ENCODE measurements at regions not wholly inside any gene's neighbourhood (a gene's known extent, or its start where the extent isn't known, plus 50 kb on each side); places are given as distances from the start of the nearest gene placed in this dataset.
"Not testable (repeated sequence)": the region's sequence is repeated elsewhere in the genome, so short reads cannot be mapped to it uniquely, and the experiment has no call there.

- Histone ChIP-seq H3K79me2 (ENCODE audit: low read length) (no peaks in the 10 kb centered on the region), H3K27me3 (ENCODE audit: low read length) (no peaks in the 10 kb centered on the region), H3K9ac (ENCODE audit: low read length) (no peak overlapping the region), H3K36me3 (ENCODE audit: insufficient read depth, low read length) (no peaks in the 10 kb centered on the region), H4K20me1 (ENCODE audit: insufficient read depth, low read depth, low read length) (no peaks in the 10 kb centered on the region), H3K27ac (ENCODE audit: low read length) (no peak overlapping the region), H3K4me2 (ENCODE audit: low read depth, low read length, poor library complexity, severe bottlenecking) (no peak overlapping the region), H3K4me1 (ENCODE audit: low read length) (no peaks in the 10 kb centered on the region), H3K4me3 (ENCODE audit: low read length) (no peak overlapping the region), H3K9me2 (replicated peaks; ENCODE audit: insufficient read depth, low read length) (no peaks in the 10 kb centered on the region), H2AFZ (ENCODE audit: low read length) (no peak overlapping the region), H3K9me3 (ENCODE audit: low read length) (no peaks in the 10 kb centered on the region)
- no peak for DNase-seq
These were observed 226.6 kb downstream of the PTGER3 start for GRCh38 chr1:70820995-70821394.

GRCh38 chr1:70826428-70826827 lies 221.2 kb downstream of the PTGER3 start:
- no peak overlapping the region for H3K4me3 ChIP-seq (ENCODE audit: low read length)
- H2AFZ ChIP-seq (ENCODE audit: low read length) = no peak overlapping the region
- H4K20me1 ChIP-seq (ENCODE audit: insufficient read depth, low read depth, low read length) = no peaks in the 10 kb centered on the region
- no peaks in the 10 kb centered on the region for H3K9me3 ChIP-seq (ENCODE audit: low read length)
- no peak for DNase-seq
- H3K4me2 ChIP-seq (ENCODE audit: low read depth, low read length, poor library complexity, severe bottlenecking) = no peak overlapping the region
- no peak overlapping the region for H3K9ac ChIP-seq (ENCODE audit: low read length)
- H3K27me3 ChIP-seq (ENCODE audit: low read length) = no peaks in the 10 kb centered on the region
- H3K4me1 ChIP-seq (ENCODE audit: low read length) = no peaks in the 10 kb centered on the region
- H3K9me2 ChIP-seq (replicated peaks; ENCODE audit: insufficient read depth, low read length) = no peaks in the 10 kb centered on the region
- no peak overlapping the region for H3K27ac ChIP-seq (ENCODE audit: low read length)
- no peaks in the 10 kb centered on the region for H3K79me2 ChIP-seq (ENCODE audit: low read length)
- H3K36me3 ChIP-seq (ENCODE audit: insufficient read depth, low read length) = no peaks in the 10 kb centered on the region

DNA sequence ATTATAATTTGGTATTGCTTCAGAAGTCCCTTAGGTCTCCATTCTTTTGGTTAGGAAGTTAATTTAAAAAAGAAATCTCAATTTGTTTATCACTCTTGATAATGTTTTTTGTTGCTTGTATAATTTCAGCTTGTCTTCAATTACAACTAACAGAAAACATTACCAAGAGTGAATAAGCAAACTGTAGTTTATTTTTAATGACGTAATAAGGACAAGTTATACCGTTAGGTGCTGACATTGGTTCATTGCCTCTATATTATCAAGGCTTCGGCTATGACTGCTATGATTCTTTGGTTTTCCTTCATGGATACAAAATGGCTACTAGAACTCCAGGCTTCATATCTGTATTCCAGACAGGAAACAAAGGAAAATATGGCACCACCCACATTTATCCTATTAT lies 220.6 kb downstream of the PTGER3 start:
- H3K36me3 ChIP-seq (ENCODE audit: insufficient read depth, low read length) = no peaks in the 10 kb centered on the region
- H3K4me3 ChIP-seq (ENCODE audit: low read length) = no peak overlapping the region
- H3K27ac ChIP-seq (ENCODE audit: low read length) = no peak overlapping the region
- no peak overlapping the region for H3K4me2 ChIP-seq (ENCODE audit: low read depth, low read length, poor library complexity, severe bottlenecking)
- no peaks in the 10 kb centered on the region for H3K9me2 ChIP-seq (replicated peaks; ENCODE audit: insufficient read depth, low read length)
- DNase-seq = no peak
- no peaks in the 10 kb centered on the region for H3K79me2 ChIP-seq (ENCODE audit: low read length)
- H2AFZ ChIP-seq (ENCODE audit: low read length) = no peak overlapping the region
- no peaks in the 10 kb centered on the region for H3K27me3 ChIP-seq (ENCODE audit: low read length)
- no peaks in the 10 kb centered on the region for H4K20me1 ChIP-seq (ENCODE audit: insufficient read depth, low read depth, low read length)
- no peaks in the 10 kb centered on the region for H3K9me3 ChIP-seq (ENCODE audit: low read length)
- H3K4me1 ChIP-seq (ENCODE audit: low read length) = no peaks in the 10 kb centered on the region
- H3K9ac ChIP-seq (ENCODE audit: low read length) = no peak overlapping the region

GRCh38 chr1:70828177-70828576 lies 219.4 kb downstream of the PTGER3 start:
- Histone ChIP-seq H3K27ac (ENCODE audit: low read length) (no peak overlapping the region), H4K20me1 (ENCODE audit: insufficient read depth, low read depth, low read length) (no peaks in the 10 kb centered on the region), H2AFZ (ENCODE audit: low read length) (no peak overlapping the region), H3K36me3 (ENCODE audit: insufficient read depth, low read length) (no peaks in the 10 kb centered on the region), H3K9ac (ENCODE audit: low read length) (no peak overlapping the region), H3K4me1 (ENCODE audit: low read length) (no peaks in the 10 kb centered on the region), H3K4me3 (ENCODE audit: low read length) (no peak overlapping the region), H3K9me3 (ENCODE audit: low read length) (no peaks in the 10 kb centered on the region), H3K79me2 (ENCODE audit: low read length) (no peaks in the 10 kb centered on the region), H3K27me3 (ENCODE audit: low read length) (no peaks in the 10 kb centered on the region), H3K9me2 (replicated peaks; ENCODE audit: insufficient read depth, low read length) (no peaks in the 10 kb centered on the region), H3K4me2 (ENCODE audit: low read depth, low read length, poor library complexity, severe bottlenecking) (no peak overlapping the region)
- no peak for DNase-seq

- not testable (repeated sequence) for DNase-seq; H3K9me3 ChIP-seq (ENCODE audit: low read length); H3K36me3 ChIP-seq (ENCODE audit: insufficient read depth, low read length); H3K4me2 ChIP-seq (ENCODE audit: low read depth, low read length, poor library complexity, severe bottlenecking); H3K27me3 ChIP-seq (ENCODE audit: low read length); H3K27ac ChIP-seq (ENCODE audit: low read length); H4K20me1 ChIP-seq (ENCODE audit: insufficient read depth, low read depth, low read length); H3K9me2 ChIP-seq (replicated peaks; ENCODE audit: insufficient read depth, low read length); H3K9ac ChIP-seq (ENCODE audit: low read length); H3K4me3 ChIP-seq (ENCODE audit: low read length); H3K79me2 ChIP-seq (ENCODE audit: low read length); H3K4me1 ChIP-seq (ENCODE audit: low read length); H2AFZ ChIP-seq (ENCODE audit: low read length)
These were observed 213.3 kb downstream of the PTGER3 start for GRCh38 chr1:70834365-70834764.

DNA sequence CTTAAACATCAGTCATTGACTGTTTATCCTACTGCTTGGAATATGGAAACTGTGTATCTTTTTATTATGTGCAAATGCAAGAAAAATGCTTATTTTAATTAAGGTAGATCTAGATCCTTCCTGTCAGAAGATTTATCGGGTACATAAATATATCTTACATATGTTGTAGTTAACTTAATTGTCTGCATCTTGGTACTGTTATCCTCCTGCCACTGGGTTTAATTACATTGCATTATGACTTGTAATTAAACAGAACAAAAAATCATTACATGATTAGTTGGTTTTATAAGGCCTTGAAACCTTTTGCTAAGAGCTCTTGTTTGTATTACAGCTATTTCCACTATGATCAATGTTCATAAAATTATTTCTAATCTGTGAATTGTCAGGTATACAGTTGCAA lies 211.2 kb downstream of the PTGER3 start:
- H2AFZ ChIP-seq (ENCODE audit: low read length) = no peak overlapping the region
- no peaks in the 10 kb centered on the region for H3K4me1 ChIP-seq (ENCODE audit: low read length)
- no peaks in the 10 kb centered on the region for H3K9me3 ChIP-seq (ENCODE audit: low read length)
- H3K36me3 ChIP-seq (ENCODE audit: insufficient read depth, low read length) = no peaks in the 10 kb centered on the region
- no peak overlapping the region for H3K27ac ChIP-seq (ENCODE audit: low read length)
- no peaks in the 10 kb centered on the region for H3K79me2 ChIP-seq (ENCODE audit: low read length)
- no peaks in the 10 kb centered on the region for H3K9me2 ChIP-seq (replicated peaks; ENCODE audit: insufficient read depth, low read length)
- no peak for DNase-seq
- H3K4me3 ChIP-seq (ENCODE audit: low read length) = no peak overlapping the region
- no peaks in the 10 kb centered on the region for H3K27me3 ChIP-seq (ENCODE audit: low read length)
- H3K9ac ChIP-seq (ENCODE audit: low read length) = no peak overlapping the region
- no peak overlapping the region for H3K4me2 ChIP-seq (ENCODE audit: low read depth, low read length, poor library complexity, severe bottlenecking)
- no peaks in the 10 kb centered on the region for H4K20me1 ChIP-seq (ENCODE audit: insufficient read depth, low read depth, low read length)

GRCh38 chr1:70840260-70840953 lies 207.2 kb downstream of the PTGER3 start:
- DNase-seq = no peak
- Histone ChIP-seq H2AFZ (ENCODE audit: low read length) (no peak overlapping the region), H3K79me2 (ENCODE audit: low read length) (no peaks in the 10 kb centered on the region), H3K27ac (ENCODE audit: low read length) (no peak overlapping the region), H3K36me3 (ENCODE audit: insufficient read depth, low read length) (no peaks in the 10 kb centered on the region), H4K20me1 (ENCODE audit: insufficient read depth, low read depth, low read length) (no peaks in the 10 kb centered on the region), H3K4me1 (ENCODE audit: low read length) (no peaks in the 10 kb centered on the region), H3K9ac (ENCODE audit: low read length) (no peak overlapping the region), H3K4me2 (ENCODE audit: low read depth, low read length, poor library complexity, severe bottlenecking) (no peak overlapping the region), H3K4me3 (ENCODE audit: low read length) (no peak overlapping the region), H3K9me3 (ENCODE audit: low read length) (no peaks in the 10 kb centered on the region), H3K27me3 (ENCODE audit: low read length) (no peaks in the 10 kb centered on the region), H3K9me2 (replicated peaks; ENCODE audit: insufficient read depth, low read length) (no peaks in the 10 kb centered on the region)

- Histone ChIP-seq H3K9me3 (ENCODE audit: low read length) (no peaks in the 10 kb centered on the region), H3K4me2 (ENCODE audit: low read depth, low read length, poor library complexity, severe bottlenecking) (no peak overlapping the region)
These were observed 205.1 kb downstream of the PTGER3 start for GRCh38 chr1:70842562-70842961.

DNA sequence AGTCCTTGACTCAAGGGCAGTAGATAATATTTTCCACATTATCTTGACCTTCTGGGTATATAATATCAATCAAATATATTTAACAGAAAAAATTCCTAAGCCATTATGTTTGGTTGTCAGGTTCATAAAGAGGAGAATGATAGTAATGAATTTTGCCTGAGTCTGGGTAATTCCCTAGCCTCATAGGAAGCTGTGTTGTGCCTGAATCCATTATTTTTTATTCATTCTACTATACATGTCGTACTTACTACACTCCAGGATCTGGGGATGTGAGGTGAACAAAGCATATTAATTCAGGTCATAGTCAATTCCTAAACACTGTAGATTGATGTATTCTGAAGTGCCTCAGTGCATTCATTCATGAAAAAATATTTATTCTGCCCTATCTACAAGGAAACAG lies 204.2 kb downstream of the PTGER3 start:
- H3K4me1 ChIP-seq (ENCODE audit: low read length) = no peaks in the 10 kb centered on the region
- no peaks in the 10 kb centered on the region for H3K9me3 ChIP-seq (ENCODE audit: low read length)
- no peaks in the 10 kb centered on the region for H3K27me3 ChIP-seq (ENCODE audit: low read length)
- H3K9ac ChIP-seq (ENCODE audit: low read length) = no peak overlapping the region
- H3K79me2 ChIP-seq (ENCODE audit: low read length) = no peaks in the 10 kb centered on the region
- DNase-seq = no peak
- H3K9me2 ChIP-seq (replicated peaks; ENCODE audit: insufficient read depth, low read length) = no peaks in the 10 kb centered on the region
- H3K4me3 ChIP-seq (ENCODE audit: low read length) = no peak overlapping the region
- no peaks in the 10 kb centered on the region for H3K36me3 ChIP-seq (ENCODE audit: insufficient read depth, low read length)
- H4K20me1 ChIP-seq (ENCODE audit: insufficient read depth, low read depth, low read length) = no peaks in the 10 kb centered on the region
- H3K27ac ChIP-seq (ENCODE audit: low read length) = no peak overlapping the region
- H2AFZ ChIP-seq (ENCODE audit: low read length) = no peak overlapping the region
- no peak overlapping the region for H3K4me2 ChIP-seq (ENCODE audit: low read depth, low read length, poor library complexity, severe bottlenecking)

More at GRCh38 chr1:70842562-70842961, 205.1 kb downstream of the PTGER3 start:
- Histone ChIP-seq H3K79me2 (ENCODE audit: low read length) (no peaks in the 10 kb centered on the region), H3K4me3 (ENCODE audit: low read length) (no peak overlapping the region), H3K36me3 (ENCODE audit: insufficient read depth, low read length) (no peaks in the 10 kb centered on the region), H3K9ac (ENCODE audit: low read length) (no peak overlapping the region), H2AFZ (ENCODE audit: low read length) (no peak overlapping the region), H3K4me1 (ENCODE audit: low read length) (no peaks in the 10 kb centered on the region), H3K27ac (ENCODE audit: low read length) (no peak overlapping the region), H3K9me2 (replicated peaks; ENCODE audit: insufficient read depth, low read length) (no peaks in the 10 kb centered on the region), H3K27me3 (ENCODE audit: low read length) (no peaks in the 10 kb centered on the region), H4K20me1 (ENCODE audit: insufficient read depth, low read depth, low read length) (no peaks in the 10 kb centered on the region)
- DNase-seq = no peak
